ENCODE measurements at regions not wholly inside any gene's neighbourhood (a gene's known extent, or its start where the extent isn't known, plus 50 kb on each side); places are given as distances from the start of the nearest gene placed in this dataset.
"Not testable (repeated sequence)": the region's sequence is repeated elsewhere in the genome, so short reads cannot be mapped to it uniquely, and the experiment has no call there.

DNA sequence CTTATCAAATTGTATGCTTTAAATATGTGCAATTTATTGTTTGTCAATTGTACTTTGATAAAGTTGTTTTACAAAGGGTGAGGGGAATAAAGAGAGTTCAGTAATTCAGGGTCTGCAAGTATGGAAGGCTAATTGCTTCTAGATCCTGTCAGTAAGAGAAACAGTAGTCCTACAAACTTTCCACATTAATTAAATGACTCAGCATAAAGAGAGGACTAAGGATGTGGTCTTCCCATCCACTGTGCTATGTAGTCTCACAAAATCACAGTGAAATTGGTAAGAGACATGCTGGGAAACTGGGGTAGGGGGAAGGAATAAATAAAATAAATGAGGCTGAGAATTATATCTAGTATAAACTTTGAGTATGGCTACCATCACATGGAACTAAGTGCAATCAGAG, 130.2 kb upstream of the PKP2 start:
- H3K27ac ChIP-seq = no peak overlapping the region
- H3K4me1 ChIP-seq = no peaks in the 10 kb centered on the region
- H3K4me3 ChIP-seq = no peak overlapping the region
- no peaks in the 10 kb centered on the region for H3K9me3 ChIP-seq
- TF ChIP-seq POLR2A (IDR thresholded peaks at IDR 0.05) = no peak
- TF ChIP-seq, protein P1, sequence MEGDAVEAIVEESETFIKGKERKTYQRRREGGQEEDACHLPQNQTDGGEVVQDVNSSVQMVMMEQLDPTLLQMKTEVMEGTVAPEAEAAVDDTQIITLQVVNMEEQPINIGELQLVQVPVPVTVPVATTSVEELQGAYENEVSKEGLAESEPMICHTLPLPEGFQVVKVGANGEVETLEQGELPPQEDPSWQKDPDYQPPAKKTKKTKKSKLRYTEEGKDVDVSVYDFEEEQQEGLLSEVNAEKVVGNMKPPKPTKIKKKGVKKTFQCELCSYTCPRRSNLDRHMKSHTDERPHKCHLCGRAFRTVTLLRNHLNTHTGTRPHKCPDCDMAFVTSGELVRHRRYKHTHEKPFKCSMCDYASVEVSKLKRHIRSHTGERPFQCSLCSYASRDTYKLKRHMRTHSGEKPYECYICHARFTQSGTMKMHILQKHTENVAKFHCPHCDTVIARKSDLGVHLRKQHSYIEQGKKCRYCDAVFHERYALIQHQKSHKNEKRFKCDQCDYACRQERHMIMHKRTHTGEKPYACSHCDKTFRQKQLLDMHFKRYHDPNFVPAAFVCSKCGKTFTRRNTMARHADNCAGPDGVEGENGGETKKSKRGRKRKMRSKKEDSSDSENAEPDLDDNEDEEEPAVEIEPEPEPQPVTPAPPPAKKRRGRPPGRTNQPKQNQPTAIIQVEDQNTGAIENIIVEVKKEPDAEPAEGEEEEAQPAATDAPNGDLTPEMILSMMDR (IDR thresholded peaks at IDR 0.05) = no peak
- no peaks in the 10 kb centered on the region for H3K27me3 ChIP-seq
- DNase-seq = no peak
- H3K36me3 ChIP-seq = no peaks in the 10 kb centered on the region
- intact Hi-C loops (cut with DNase I) = no loop called here

GRCh38 chr12:33022724-33023123, 126.1 kb upstream of the PKP2 start:
- not testable (repeated sequence) for DNase-seq
- WGBS, 2 donors = no CpG with 5 or more reads among the region's 20 CpGs

GRCh38 chr12:33017029-33017428, 120.5 kb upstream of the PKP2 start:
- DNase-seq; H3K27me3 ChIP-seq; intact Hi-C loops (cut with DNase I); H3K27ac ChIP-seq; H3K4me3 ChIP-seq; H3K4me1 ChIP-seq; H3K36me3 ChIP-seq: not testable (repeated sequence)
- peaks cover 0 to 13% (median 12%) of the 10 kb centered on the region in 3 donors for H3K9me3 ChIP-seq
- 45 to 55% methylated on average over 2 of the region's 2 CpGs for WGBS, 2 donors

More at GRCh38 chr12:33022724-33023123, 126.1 kb upstream of the PKP2 start:
- H3K4me3 ChIP-seq; intact Hi-C loops (cut with DNase I); H3K9me3 ChIP-seq; H3K27me3 ChIP-seq; H3K27ac ChIP-seq; H3K4me1 ChIP-seq; H3K36me3 ChIP-seq: not testable (repeated sequence)

DNA sequence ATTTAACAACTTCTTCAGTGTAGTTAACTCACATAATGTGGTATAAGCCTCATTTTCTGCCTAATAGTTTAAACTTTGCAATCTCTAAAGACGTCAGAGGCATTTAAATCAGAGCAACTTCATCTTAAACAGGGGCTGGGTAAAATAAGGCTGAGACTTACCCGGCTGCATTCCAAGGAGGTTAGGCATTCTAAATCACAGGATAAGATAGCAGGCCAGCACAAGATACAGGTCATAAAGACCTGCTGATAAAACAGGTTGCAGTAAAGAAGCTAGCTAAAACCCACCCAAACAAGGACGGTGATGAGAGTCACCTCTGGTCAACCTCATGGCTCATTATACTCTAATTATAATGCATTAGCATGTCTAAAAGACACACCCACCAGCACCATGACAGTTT, 115.6 kb upstream of the PKP2 start:
- no peak for TF ChIP-seq POLR2A (IDR thresholded peaks at IDR 0.05)
- TF ChIP-seq, protein P1 (IDR thresholded peaks at IDR 0.05) = no peak
- H3K9me3 ChIP-seq = peaks cover 0 to 13% (median 8%) of the 10 kb centered on the region in 3 donors
- no peak overlapping the region for H3K27ac ChIP-seq
- H3K27me3 ChIP-seq = no peaks in the 10 kb centered on the region
- H3K4me3 ChIP-seq = no peak overlapping the region
- intact Hi-C loops (cut with DNase I) = no loop called here
- 17 to 45% methylated on average over 3 of the region's 3 CpGs for WGBS, 2 donors
- no peaks in the 10 kb centered on the region for H3K4me1 ChIP-seq
- no peak for DNase-seq
- H3K36me3 ChIP-seq = no peaks in the 10 kb centered on the region

GRCh38 chr12:33006106-33006505, 109.5 kb upstream of the PKP2 start:
- Histone ChIP-seq H3K4me3 (no peak overlapping the region), H3K27ac (no peak overlapping the region), H3K4me1 (no peaks in the 10 kb centered on the region), H3K9me3 (no peaks in the 10 kb centered on the region), H3K27me3 (no peaks in the 10 kb centered on the region), H3K36me3 (no peaks in the 10 kb centered on the region)
- DNase-seq = no peak
- intact Hi-C loops (cut with DNase I) = no loop called here
- TF ChIP-seq, protein P1 (IDR thresholded peaks at IDR 0.05) = no peak
- TF ChIP-seq POLR2A (IDR thresholded peaks at IDR 0.05) = no peak
- 50 to 78% methylated on average over 1 of the region's 1 CpG for WGBS, 2 donors

DNA sequence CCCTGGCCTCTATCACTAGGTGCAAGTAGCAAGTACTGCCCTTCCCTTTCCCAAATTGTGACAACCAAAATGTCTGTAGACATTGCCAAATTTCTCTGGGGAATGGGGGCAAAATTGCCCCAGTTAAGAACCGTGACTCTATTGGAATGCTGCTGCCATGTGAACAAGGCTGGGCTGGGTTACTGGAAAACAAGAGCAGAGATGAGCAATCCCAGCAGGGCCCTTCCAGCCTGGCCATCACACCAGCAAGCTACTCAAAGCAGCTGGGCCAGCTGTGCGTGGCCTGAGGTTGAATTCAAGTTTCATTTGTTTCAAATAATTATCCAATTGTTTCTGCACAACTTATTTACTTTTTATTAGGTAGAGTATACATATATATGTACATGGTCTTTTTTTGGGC, 103.4 kb upstream of the PKP2 start:
- 60 to 75% methylated on average over 2 of the region's 2 CpGs for WGBS, 2 donors

More for the DNA sequence above, 103.4 kb upstream of the PKP2 start:
- Histone ChIP-seq H3K36me3 (no peaks in the 10 kb centered on the region), H3K9me3 (no peaks in the 10 kb centered on the region), H3K4me1 (no peaks in the 10 kb centered on the region), H3K4me3 (no peak overlapping the region), H3K27ac (no peak overlapping the region), H3K27me3 (no peaks in the 10 kb centered on the region)
- DNase-seq = no peak
- intact Hi-C loops (cut with DNase I) = no loop called here
- no peak for TF ChIP-seq POLR2A (IDR thresholded peaks at IDR 0.05)
- TF ChIP-seq, protein P1 (IDR thresholded peaks at IDR 0.05) = no peak

Measured in esophagus squamous epithelium (tissue), 5 donors.